GM18499 (cell line): ENCODE measurements at regions not wholly inside any gene's neighbourhood (a gene's known extent, or its start where the extent isn't known, plus 50 kb on each side); places are given as distances from the start of the nearest gene placed in this dataset.

Experiments
- ATAC-seq: cut with Tn5 transposase; IDR thresholded peaks from one replicate; pipeline ENCODE4 v1.9.1; 2021; ENCODE audit warnings: moderate number of reproducible peaks; ENCODE audit not compliant: insufficient read depth, unreplicated experiment

- no peak for ATAC-seq
These were observed 415.3 kb downstream of the PDGFC start for GRCh38 chr4:156556336-156556735.

GRCh38 chr4:156553659-156554058 lies 417.9 kb downstream of the PDGFC start:
- no peak for ATAC-seq

GRCh38 chr4:156547891-156548290 lies 423.7 kb downstream of the PDGFC start:
- no peak for ATAC-seq

- no peak for ATAC-seq
These were observed 424.2 kb downstream of the PDGFC start for GRCh38 chr4:156547439-156547838.

DNA sequence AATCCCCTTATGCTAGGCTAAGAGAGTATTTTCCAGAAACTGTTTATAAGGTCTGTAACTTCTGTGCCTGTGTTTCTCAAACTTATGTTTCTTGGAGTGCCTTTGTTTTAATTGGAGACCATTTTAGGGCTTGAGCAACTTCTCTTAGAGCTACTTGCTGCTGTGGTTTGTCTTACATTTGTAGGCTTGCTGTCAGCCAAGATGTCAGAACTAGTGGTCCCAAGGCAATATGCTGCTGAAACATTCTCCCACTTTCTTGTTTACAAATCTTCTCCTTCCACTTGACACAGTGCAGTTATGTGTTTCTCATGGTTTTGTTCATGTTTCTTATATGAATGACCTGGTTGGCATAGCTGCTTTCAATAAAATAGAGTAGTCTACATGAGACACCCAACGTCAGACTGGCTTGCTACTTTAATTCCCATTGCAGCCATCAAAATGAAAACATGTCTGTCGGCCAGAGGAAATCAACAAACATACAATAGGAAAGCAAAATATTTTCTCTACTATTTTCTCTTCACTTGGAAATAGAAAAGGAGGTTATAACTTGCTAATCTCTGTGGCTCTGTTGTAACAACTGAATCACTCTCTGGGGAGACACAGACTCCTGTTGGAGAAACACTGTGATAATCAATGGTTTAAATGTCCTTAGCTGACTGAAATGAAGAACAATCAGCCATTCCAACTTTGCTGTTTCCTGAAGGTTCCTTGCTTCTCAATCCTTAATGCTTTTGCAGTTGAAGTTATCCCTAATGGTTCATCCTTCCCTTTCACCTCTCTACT lies 426.4 kb downstream of the PDGFC start:
- no peak for ATAC-seq

GRCh38 chr4:156539376-156539775 lies 432.2 kb downstream of the PDGFC start:
- no peak for ATAC-seq

GRCh38 chr4:156538651-156539257 lies 432.8 kb downstream of the PDGFC start:
- ATAC-seq: no peak

DNA sequence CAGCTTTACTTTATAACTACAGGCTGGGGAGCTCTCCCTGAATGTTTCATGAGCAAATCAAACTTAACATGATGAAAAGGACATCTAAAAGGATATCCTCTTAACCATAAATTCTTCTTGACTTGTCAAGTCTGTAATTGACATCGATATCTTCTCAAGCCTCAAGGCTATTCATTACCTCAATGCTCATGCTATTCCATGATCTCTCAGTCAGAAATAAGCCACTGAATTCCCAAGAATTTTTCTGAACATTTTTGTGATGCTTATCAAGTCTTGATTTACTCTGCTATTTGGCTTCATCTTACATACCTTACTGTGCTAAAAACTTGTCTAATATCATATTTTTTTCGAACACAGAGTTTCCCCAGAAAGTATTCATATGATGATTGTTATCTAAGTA lies 433.4 kb downstream of the PDGFC start:
- no peak for ATAC-seq

DNA sequence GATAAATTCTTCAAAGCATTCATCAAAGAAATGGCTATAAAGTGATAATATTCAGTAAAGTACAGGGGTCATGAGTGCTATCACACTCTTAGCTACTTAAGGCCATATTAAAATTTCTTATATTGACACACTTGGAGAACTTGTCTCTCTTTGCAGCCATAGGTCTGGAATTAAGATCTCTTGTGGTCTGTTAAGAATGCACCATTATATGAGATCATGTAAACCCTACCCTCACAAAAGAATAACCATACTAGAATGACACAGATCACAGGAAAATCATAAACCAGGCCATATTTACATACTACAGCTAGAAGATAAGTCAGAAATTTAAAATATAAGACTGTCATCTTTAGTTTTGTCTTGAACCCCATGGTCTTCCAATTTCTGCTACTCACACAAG lies 434.3 kb downstream of the PDGFC start:
- ATAC-seq: no peak

DNA sequence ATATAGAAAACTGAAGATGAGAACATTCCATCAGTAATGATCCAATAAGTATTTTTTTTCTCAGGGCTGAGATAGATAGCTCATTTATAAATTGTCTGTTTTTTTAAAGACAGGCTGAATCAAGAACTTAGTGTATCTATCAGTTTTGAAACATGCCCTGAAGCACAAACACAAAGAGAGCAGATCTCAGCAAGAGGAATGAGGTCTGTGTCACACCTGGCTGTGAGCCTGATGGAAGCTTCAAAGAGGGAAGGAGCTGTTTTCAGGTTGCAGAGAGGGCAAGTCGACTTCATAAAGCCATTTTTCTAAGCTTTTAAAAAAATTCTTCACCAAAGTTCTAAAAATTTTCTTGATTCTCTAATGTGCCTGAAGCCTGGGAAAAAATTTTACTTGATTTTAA lies 434.9 kb downstream of the PDGFC start:
- ATAC-seq: no peak

DNA sequence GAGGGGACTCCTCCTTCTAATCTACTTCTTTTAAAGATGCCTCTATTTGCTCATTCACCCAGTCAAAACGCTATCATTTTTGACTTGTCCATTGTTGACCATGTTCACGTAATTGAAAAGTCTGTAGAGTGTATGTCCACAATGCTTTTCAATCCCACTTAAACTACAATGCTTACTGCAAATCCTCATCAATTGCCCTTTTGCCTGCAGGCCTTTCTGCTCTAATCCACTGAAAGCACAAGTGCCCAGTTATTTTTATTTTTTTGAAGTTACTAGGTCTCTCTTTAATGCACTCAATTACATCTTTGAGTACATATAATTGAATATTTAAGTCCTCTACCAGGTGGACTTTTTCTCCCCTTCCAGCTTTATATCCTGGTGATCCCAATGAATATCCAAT lies 437.4 kb downstream of the PDGFC start:
- no peak for ATAC-seq

DNA sequence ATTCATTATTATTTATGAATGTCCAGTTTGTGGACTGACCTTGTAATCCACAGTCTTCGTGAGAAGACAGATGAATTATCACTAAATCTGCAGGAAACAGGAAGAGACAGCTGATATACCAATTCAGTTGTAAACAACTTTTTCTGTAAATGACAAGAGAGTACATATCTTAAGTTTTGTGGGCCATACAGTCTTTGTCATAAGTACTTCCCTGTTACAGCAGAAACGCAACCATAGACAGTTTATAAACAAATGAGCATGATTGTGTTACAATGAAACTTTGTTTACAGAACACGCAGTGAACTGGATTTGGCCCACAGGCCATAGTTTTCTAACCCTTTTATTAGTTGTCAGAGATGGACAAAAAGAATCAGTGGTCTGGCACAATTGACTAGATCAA lies 443.4 kb downstream of the PDGFC start:
- ATAC-seq: no peak

DNA sequence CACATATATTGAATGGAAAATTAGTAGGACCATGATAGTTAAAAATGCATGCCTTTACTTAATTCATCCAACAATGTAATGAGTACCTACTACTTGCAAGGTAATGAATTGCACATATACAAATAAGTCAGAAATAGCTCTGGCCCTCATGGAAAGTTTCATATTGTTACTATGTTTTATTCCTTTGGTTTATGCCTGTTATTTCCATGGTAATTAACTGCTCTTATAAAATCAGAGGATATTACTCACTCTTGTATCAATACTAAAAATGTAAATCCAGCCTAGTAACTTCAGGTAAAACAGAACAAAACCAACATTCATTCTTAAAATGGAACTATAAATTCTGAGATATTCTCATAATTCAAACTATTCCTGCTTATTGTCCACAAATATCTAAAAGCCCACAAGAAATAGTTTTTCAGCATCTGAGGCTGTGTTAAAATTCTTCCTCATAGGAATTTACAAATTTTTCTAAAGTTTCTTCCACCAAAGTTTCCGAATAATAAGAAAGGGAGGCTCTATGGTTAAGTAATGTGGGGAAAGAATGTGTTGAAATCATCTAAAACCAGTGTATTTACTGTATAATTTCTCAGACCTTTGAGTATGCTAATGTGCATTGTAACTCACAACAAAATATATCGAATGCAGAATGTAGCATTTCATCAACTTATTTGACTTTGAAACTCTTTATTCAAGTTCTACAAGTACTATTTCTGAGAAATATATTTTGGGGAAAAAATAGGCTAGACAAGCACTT lies 444.2 kb downstream of the PDGFC start:
- ATAC-seq: no peak

DNA sequence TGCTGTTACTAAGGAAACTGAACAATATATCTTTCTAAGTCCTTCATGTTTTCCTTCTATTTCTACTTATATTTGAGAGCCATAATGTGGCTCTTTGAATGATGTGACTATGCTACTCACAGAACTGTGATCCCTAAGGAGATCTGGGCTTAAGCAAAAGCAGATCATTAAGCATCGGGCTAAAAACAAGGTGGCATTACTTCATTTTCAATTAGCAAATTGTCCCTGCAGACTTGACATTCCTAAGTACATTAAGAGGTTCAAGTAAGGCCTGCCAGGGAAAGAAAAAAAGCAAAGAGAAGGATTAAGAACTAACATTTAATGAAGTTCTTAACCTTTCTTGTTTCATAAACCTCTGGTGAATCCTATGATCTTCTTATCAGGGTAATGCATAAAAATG lies 447.6 kb downstream of the PDGFC start:
- no peak for ATAC-seq

GRCh38 chr4:156523492-156523891 lies 448.1 kb downstream of the PDGFC start:
- ATAC-seq: no peak

DNA sequence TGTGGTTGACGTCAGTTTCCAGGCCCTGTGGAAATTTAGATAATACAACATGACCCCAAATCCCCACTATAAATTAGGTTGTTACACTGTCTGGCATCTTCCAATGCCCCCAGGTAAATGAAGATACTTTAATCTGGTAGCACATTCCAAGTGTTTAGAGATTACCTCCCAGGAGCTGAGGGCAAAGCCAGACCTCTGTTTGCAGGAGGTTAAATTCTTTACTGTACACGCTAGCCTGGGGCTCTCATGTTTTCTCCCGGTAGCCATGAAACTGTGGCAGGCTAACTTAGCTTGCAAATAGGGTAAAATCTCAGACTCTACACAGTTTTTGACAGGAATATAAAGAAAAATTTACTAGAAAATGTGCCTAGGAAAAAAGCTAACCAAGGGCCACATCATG lies 450.0 kb downstream of the PDGFC start:
- no peak for ATAC-seq

DNA sequence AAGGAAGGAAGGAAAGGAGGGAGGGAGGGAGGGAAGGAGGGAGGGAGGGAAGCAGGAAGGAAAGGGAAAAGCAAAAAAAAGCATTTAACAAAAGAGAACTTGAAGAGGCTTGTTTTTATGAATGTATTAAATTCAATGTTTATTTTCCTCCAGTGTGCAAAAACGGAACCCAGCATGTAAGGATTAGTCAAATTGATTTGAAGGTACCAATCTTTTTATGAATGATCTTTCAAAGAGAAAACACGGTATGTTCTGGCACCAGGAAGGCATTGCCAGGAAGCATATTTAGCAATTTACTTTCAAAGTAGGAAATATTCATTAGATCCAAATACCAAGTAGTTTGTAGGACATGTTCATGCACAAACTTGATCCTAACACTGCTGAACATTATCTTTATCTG lies 453.6 kb downstream of the PDGFC start:
- ATAC-seq: no peak

GRCh38 chr4:156517546-156517945 lies 454.1 kb downstream of the PDGFC start:
- no peak for ATAC-seq

GRCh38 chr4:156516698-156517097 lies 454.9 kb downstream of the PDGFC start:
- no peak for ATAC-seq

DNA sequence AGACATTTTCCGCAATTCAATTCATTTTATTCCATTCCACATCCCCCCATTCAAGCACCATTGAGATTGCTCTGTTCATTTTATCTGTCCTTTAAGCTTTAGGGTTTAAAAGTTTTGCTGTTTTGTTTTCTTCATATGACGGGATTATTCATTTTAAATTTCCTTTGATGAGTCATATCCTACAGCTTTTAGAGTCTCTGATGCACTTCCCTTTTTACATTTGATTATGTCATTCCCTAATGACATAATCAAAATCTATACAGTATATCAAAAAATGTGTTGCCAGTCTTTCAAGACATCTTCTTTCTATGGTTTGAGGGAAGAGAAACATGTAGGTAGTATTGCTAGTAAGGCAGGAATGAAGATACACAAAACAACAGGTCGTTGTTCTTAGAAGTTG lies 456.3 kb downstream of the PDGFC start:
- ATAC-seq: no peak

DNA sequence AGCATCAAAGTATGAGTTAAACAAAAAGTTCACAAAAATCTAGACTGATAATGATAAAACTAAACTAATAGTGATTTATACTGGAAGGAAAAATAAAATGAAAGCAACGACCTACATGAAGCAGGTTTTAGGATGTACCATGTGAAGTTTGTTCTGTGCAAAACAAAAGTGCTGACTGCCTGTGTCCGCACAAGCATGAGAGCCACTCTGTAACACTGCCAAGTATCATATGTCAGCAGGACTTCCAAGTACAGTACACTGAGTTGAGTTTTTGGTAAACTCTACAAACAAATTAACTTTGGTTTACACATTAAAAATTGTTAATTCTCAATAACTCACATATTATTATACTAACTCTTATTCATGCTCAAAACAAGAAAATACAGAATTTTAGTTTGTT lies 459.0 kb downstream of the PDGFC start:
- ATAC-seq: no peak
